HPDE6-E6E7 (cell line): ENCODE measurements at regions not wholly inside any gene's neighbourhood (a gene's known extent, or its start where the extent isn't known, plus 50 kb on each side); places are given as distances from the start of the nearest gene placed in this dataset.
"Not testable (repeated sequence)": the region's sequence is repeated elsewhere in the genome, so short reads cannot be mapped to it uniquely, and the experiment has no call there.

ENCODE experiments used
- DNase-seq: peaks from one replicate; pipeline ENCODE4 v3.0.0; 2011; ENCODE audit warnings: missing footprints; ENCODE audit errors: extremely low spot score

DNA sequence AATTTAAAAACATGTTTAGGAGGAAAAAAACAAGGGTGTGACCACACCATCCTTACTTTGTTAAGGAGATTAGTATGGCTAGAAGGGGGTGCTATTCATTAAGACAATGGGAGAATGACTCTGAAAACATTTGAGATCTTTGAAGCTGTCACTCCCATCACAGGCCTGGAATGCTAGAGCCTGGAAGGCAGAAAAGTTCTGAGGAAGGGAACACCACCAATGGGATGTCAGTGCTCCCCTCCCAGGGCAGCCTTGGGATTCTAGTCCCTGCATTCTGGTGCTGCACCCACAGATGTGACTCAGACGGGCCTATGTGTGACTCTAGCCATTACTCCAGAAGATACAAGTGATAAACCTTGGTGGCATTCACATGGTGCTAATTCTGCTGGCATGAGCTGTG, 162.2 kb upstream of the ANXA10 start:
- DNase-seq: no peak

GRCh38 chr4:167934216-167934615, 158.1 kb upstream of the ANXA10 start:
- DNase-seq: no peak

GRCh38 chr4:167939863-167940616, 152.3 kb upstream of the ANXA10 start:
- DNase-seq: no peak

DNA sequence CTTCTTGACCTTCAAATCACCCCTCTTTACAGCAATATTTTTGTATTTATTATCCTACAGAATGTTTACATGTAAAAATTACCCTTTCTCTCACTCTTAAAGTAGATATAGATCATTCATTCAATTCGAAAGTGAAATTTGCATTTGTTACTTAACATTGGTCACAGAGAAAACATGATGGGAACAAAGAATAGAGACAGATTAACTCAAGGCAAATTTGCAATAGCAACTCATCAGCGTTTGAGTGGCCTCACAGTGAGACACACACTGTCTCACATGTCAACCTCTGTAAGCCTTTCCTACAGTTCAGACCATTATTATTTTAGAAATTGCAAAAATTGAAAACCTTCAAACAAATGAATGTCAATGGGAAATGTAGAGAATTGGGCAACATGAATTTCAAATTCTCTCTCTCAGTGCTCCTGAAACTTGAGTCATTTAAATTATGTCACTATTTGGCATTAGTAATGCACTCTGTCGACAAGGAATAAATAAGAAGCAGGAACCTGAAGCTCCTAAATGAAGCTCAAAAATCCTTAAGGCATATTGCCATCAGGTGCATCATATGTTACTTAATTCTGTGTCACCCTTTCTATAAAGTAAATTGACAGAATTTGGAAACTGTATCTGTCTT, 148.3 kb upstream of the ANXA10 start:
- no peak for DNase-seq

DNA sequence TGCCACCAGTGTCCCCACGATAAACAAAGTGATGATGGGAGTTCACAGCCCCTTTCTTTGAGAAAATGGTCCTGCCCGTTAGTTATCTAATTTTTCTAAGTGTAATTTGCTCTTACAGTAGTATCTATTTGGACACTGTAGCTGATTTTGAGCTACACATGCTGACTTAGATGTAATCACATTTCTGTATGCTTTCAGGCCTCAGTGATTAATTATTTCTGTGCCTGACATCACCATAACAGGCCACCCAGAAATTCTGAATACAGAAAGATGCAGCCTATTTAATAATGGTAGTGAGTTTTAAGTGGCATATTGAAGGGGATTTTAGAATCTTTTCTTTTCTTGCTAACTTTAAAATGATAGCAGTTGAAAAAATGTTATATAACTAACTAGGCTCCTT, 147.6 kb upstream of the ANXA10 start:
- no peak for DNase-seq

DNA sequence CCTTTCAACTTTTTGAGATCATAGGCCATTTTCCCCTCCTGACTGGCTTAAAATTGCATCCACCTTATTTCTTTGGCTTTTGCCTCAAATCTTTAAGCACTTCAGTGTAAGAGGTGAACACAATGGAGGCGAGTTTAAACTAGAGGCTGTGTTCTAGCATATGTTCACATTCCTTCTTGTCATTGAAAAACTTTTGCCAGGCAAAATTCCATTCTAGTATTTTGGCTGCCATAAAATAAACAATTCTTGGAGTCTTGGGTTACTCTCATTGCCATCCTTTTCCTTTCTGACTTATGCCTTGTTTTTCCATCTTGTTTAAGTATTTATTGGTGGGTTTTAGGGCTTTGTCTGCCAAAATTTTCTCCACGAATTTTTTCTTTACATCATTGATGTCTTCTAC, 137.3 kb upstream of the ANXA10 start:
- no peak for DNase-seq

- DNase-seq: no peak
These were observed 135.7 kb upstream of the ANXA10 start for GRCh38 chr4:167956676-167957075.

GRCh38 chr4:167964766-167965373, 127.5 kb upstream of the ANXA10 start:
- no peak for DNase-seq

- no peak for DNase-seq
These were observed 126.2 kb upstream of the ANXA10 start for GRCh38 chr4:167966143-167966542.

- DNase-seq: no peak
These were observed 118.8 kb upstream of the ANXA10 start for GRCh38 chr4:167973513-167973912.

GRCh38 chr4:167985565-167985964, 106.8 kb upstream of the ANXA10 start:
- no peak for DNase-seq

DNA sequence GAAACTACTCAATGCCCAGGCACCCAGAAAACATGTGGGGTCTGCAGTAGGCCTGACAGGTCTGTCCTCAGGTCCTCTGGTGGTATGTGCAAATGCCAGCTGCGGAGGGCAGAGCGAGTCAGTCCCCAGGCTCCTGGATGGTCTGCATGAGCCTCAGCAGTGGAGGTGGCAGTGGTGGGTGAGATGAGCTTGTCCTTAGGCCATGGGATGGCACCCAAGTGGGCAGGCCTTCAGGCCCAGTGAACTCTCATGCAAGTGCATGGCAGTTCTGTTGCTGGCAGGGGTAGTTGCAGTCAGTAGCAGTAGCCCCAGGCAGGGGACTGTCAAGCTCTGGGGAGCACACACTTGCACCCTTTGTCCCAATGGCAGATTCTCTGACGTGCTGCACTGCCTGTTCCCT, 106.3 kb upstream of the ANXA10 start:
- DNase-seq: no peak

GRCh38 chr4:167987285-167987684, 105.1 kb upstream of the ANXA10 start:
- DNase-seq: no peak

GRCh38 chr4:167989815-167990214, 102.5 kb upstream of the ANXA10 start:
- no peak for DNase-seq

GRCh38 chr4:168008112-168008511, 84.2 kb upstream of the ANXA10 start:
- DNase-seq: not testable (repeated sequence)

DNA sequence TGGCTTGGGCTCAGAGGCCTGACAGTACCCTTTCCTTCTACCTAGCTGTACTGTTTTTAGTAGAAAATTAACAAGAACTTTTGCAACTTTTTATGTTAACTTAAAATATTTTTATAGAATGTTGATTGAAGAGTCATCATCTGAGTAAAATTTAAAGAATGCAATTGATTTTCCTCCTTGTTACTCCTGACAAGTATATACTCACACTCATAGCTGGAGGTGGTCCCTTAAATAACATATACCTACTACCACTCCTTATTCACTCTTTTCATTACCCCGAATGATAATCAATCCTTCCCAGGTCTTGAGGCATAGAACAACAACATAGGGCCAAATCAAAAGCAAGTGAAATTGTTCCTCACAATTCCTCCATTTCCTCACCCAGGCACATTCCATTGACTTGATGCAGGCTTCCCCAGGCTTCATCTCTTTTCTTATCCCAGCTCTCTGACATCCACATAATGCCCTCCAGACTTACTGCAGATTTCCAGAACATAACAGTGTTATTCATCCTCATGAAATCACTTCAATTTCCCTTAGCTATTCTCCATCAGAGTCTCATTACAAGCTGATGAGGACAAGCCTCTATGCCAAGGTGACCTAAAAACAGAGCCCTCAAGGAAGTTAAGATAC, 73.2 kb upstream of the ANXA10 start:
- no peak for DNase-seq

GRCh38 chr4:168019921-168020320, 72.4 kb upstream of the ANXA10 start:
- no peak for DNase-seq

GRCh38 chr4:168021666-168022065, 70.7 kb upstream of the ANXA10 start:
- no peak for DNase-seq

DNA sequence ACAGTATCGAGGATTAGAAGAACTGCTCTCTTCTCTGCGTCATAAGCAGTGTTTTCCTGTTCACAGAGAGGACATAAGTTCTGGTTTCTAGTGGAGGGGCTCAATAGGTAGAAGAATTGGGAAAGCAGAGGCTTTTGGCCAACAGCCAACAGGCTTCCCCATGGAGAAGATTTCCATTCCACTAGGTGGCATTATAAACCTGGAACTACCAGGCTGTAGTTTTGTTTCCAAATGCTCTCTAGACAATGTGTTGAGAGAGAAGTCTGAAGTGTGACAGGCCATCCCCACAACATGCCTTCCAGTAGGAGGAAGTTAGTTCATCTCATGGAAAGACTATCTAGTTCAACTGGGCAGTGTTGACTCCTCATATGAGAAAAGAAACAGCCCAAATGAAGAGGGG, 63.8 kb upstream of the ANXA10 start:
- DNase-seq: no peak

DNA sequence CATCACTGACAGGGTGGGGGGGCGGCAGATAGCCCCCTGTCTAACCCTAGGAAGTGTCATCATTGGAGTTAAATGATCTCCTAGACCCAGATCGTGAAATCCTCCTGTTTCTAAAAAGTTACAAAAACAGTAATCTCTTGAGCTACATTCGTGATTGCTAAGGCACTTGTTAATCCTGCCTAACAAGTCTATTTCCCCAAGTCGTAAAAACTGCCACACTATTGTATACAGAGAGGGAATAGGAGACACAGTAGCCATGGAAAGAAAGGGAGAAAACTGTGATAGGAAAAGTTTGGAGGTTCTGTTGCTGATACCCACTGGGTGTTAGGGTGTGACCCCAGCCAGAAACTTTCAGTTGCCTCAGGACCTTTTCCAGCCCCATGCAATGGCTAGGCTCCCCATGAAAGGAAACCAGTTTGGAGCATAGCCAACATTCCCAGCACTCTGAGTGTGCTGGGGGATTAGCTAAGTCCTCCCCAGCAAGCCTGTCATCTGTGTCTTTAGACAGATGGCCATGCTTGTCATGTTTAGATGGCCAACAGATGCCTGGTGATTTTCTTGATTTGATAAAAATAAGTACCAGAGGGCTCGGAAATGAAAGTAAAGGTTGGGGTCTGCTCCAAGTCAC, 63.3 kb upstream of the ANXA10 start:
- no peak for DNase-seq

- no peak for DNase-seq
These were observed 54.7 kb upstream of the ANXA10 start for GRCh38 chr4:168037676-168038075.

- DNase-seq: no peak
These were observed 52.7 kb upstream of the ANXA10 start for GRCh38 chr4:168039593-168039992.
